Loucy (cell line): ENCODE measurements at regions not wholly inside any gene's neighbourhood (a gene's known extent, or its start where the extent isn't known, plus 50 kb on each side); places are given as distances from the start of the nearest gene placed in this dataset.

ENCODE experiments used
- H2AFZ ChIP-seq: fragments of 200-600 bp; sonication (generic); 2 replicates; pipeline ENCODE4 v1.6.0; 2016; ENCODE audit warnings: antibody characterized with exemption, mild to moderate bottlenecking, low read length, moderate library complexity
- H3F3A ChIP-seq: fragments of 200-600 bp; 2 replicates; pipeline ENCODE4 v1.6.0; 2016; ENCODE audit warnings: antibody characterized with exemption, low read depth, mild to moderate bottlenecking
- H3K27me3 ChIP-seq: fragments of 200-600 bp; sonication (generic); 2 replicates; pipeline ENCODE4 v1.6.1; 2014; ENCODE audit warnings: low read length, mild to moderate bottlenecking; ENCODE audit not compliant: insufficient read depth, poor library complexity, severe bottlenecking
- H3K36me3 ChIP-seq: fragments of 200-600 bp; sonication (generic); 2 replicates; pipeline ENCODE4 v1.6.1; 2016; ENCODE audit warnings: low read length; ENCODE audit not compliant: insufficient read depth
- H3K4me1 ChIP-seq: fragments of 200-600 bp; sonication (generic); 2 replicates; pipeline ENCODE4 v1.5.1; 2014; ENCODE audit warnings: low read length, mild to moderate bottlenecking; ENCODE audit not compliant: insufficient read depth, poor library complexity, severe bottlenecking
- H3K4me2 ChIP-seq: fragments of 200-600 bp; sonication (generic); 2 replicates; pipeline ENCODE4 v1.6.0; 2014; ENCODE audit warnings: antibody characterized with exemption, low read length, low read depth, mild to moderate bottlenecking; ENCODE audit not compliant: poor library complexity, severe bottlenecking
- H3K4me3 ChIP-seq: fragments of 200-600 bp; sonication (generic); 2 replicates; pipeline ENCODE4 v1.5.1; 2014; ENCODE audit warnings: low read length, mild to moderate bottlenecking, mixed read lengths; ENCODE audit not compliant: poor library complexity, severe bottlenecking
- H3K79me2 ChIP-seq: fragments of 200-600 bp; sonication (generic); 2 replicates; pipeline ENCODE4 v1.6.1; 2014; ENCODE audit warnings: low read length; ENCODE audit not compliant: insufficient read depth
- H3K9ac ChIP-seq: fragments of 200-600 bp; sonication (generic); 2 replicates; pipeline ENCODE4 v1.6.0; 2014; ENCODE audit warnings: mild to moderate bottlenecking, low read depth, low read length, moderate library complexity; ENCODE audit not compliant: poor library complexity, severe bottlenecking
- H3K9me2 ChIP-seq: fragments of 200-600 bp; sonication (generic); replicated peaks from 2 replicates; pipeline ENCODE4 v1.6.1; 2016; ENCODE audit warnings: low read depth, low read length, mixed read lengths
- H3K9me3 ChIP-seq: fragments of 200-600 bp; sonication (generic); 2 replicates; pipeline ENCODE4 v1.6.1; 2014; ENCODE audit warnings: mild to moderate bottlenecking, antibody characterized with exemption, low read length, low read depth; ENCODE audit not compliant: insufficient read depth
- H4K20me1 ChIP-seq: fragments of 200-600 bp; sonication (generic); 2 replicates; pipeline ENCODE4 v1.6.0; 2014; ENCODE audit warnings: antibody characterized with exemption, low read length, mild to moderate bottlenecking; ENCODE audit not compliant: insufficient read depth, poor library complexity, severe bottlenecking
- CTCF ChIP-seq: fragments of 200-600 bp; sonication (generic); conservative IDR thresholded peaks from 2 replicates; pipeline ENCODE4 v1.5.1; 2014; ENCODE audit warnings: mild to moderate bottlenecking, antibody characterized with exemption, low read length
- EZH2phosphoT487 ChIP-seq: fragments of 200-600 bp; IDR thresholded peaks from 2 replicates; pipeline ENCODE4 v1.6.1; 2018; ENCODE audit warnings: antibody characterized with exemption, mild to moderate bottlenecking, moderate library complexity, borderline replicate concordance

- Histone ChIP-seq H4K20me1 (no peaks in the 10 kb centered on the region), H3K9me3 (no peaks in the 10 kb centered on the region), H3K9me2 (no peaks in the 10 kb centered on the region), H3K4me3 (no peak overlapping the region), H3F3A (no peaks in the 10 kb centered on the region), H2AFZ (no peak overlapping the region), H3K79me2 (no peaks in the 10 kb centered on the region), H3K36me3 (no peaks in the 10 kb centered on the region), H3K4me2 (no peak overlapping the region), H3K9ac (no peak overlapping the region), H3K27me3 (no peaks in the 10 kb centered on the region), H3K4me1 (no peaks in the 10 kb centered on the region)
- TF ChIP-seq CTCF (no peak), EZH2phosphoT487 (no peak)
Observed at GRCh38 chr21:18478513-18478912, 74.9 kb upstream of the TMPRSS15 start.

GRCh38 chr21:18488252-18488651 lies 84.7 kb upstream of the TMPRSS15 start:
- Histone ChIP-seq H3K79me2 (no peaks in the 10 kb centered on the region), H2AFZ (no peak overlapping the region), H3K9me3 (no peaks in the 10 kb centered on the region), H3K4me1 (no peaks in the 10 kb centered on the region), H3K27me3 (no peaks in the 10 kb centered on the region), H3F3A (no peaks in the 10 kb centered on the region), H3K36me3 (no peaks in the 10 kb centered on the region), H3K9me2 (no peaks in the 10 kb centered on the region), H4K20me1 (no peaks in the 10 kb centered on the region), H3K9ac (no peak overlapping the region), H3K4me3 (no peak overlapping the region), H3K4me2 (no peak overlapping the region)
- no peak for TF ChIP-seq CTCF
- TF ChIP-seq EZH2phosphoT487, result no peak

GRCh38 chr21:18493422-18493821 lies 89.8 kb upstream of the TMPRSS15 start:
- Histone ChIP-seq H3K9ac (no peak overlapping the region), H3F3A (no peaks in the 10 kb centered on the region), H2AFZ (no peak overlapping the region), H3K9me3 (no peaks in the 10 kb centered on the region), H3K4me2 (no peak overlapping the region), H3K9me2 (no peaks in the 10 kb centered on the region), H3K36me3 (no peaks in the 10 kb centered on the region), H3K27me3 (no peaks in the 10 kb centered on the region), H4K20me1 (no peaks in the 10 kb centered on the region), H3K79me2 (no peaks in the 10 kb centered on the region), H3K4me1 (no peaks in the 10 kb centered on the region), H3K4me3 (no peak overlapping the region)
- TF ChIP-seq EZH2phosphoT487 (no peak), CTCF (no peak)
